Gastrocnemius medialis (tissue), 4 donors: ENCODE measurements at regions not wholly inside any gene's neighbourhood (a gene's known extent, or its start where the extent isn't known, plus 50 kb on each side); places are given as distances from the start of the nearest gene placed in this dataset.
"Not testable (repeated sequence)": the region's sequence is repeated elsewhere in the genome, so short reads cannot be mapped to it uniquely, and the experiment has no call there.

ENCODE experiments used
- ATAC-seq, 2 donors: fragments of 150-250 bp; one replicate each; pipeline ENCODE4 v1.9.1; 2016
- DNase-seq, 2 donors: peaks; one replicate each; pipeline ENCODE4 v3.0.0-alpha.2; 2019
- H3K27ac ChIP-seq, 4 donors: fragments of 200-600 bp; sonication (generic); 1 replicate in 1 of 4; 2 replicates in 3 of 4; pipeline ENCODE4 v1.5.1; 2016 to 2018; ENCODE audit warnings: mild to moderate bottlenecking in 2 of 4, moderate library complexity in 1 of 4
- H3K27me3 ChIP-seq, 3 donors: fragments of 200-600 bp; sonication (generic) in 2 of 3; 1 replicate in 1 of 3; 2 replicates in 2 of 3; pipeline versions ENCODE4 v1.5.1 to v1.6.0; 2016 to 2019; ENCODE audit warnings: mild to moderate bottlenecking in 1 of 3, moderate library complexity in 1 of 3
- H3K36me3 ChIP-seq, 2 donors: fragments of 200-600 bp; sonication (generic) in 1 of 2; one replicate each; pipeline ENCODE4 v1.5.1; 2017 to 2018
- H3K4me1 ChIP-seq, 2 donors: fragments of 200-600 bp; sonication (generic) in 1 of 2; one replicate each; pipeline ENCODE4 v1.5.1; 2016 to 2017; ENCODE audit warnings: mild to moderate bottlenecking in 2 of 2
- H3K4me3 ChIP-seq, 4 donors: fragments of 200-600 bp; sonication (generic) in 3 of 4; 1 replicate in 1 of 4; 2 replicates in 3 of 4; pipeline ENCODE4 v1.5.1; 2016 to 2019; ENCODE audit warnings: mild to moderate bottlenecking in 2 of 4
- H3K9me3 ChIP-seq, 3 donors: fragments of 200-600 bp; sonication (generic) in 2 of 3; 1 replicate in 1 of 3; 2 replicates in 2 of 3; pipeline ENCODE4 v1.5.1; 2016 to 2019
- CTCF ChIP-seq, 5 experiments: fragments of 450-650 bp in 3 of 5; fragments of 200-600 bp in 2 of 5; sonication (generic) in 2 of 5; IDR thresholded peaks in 4 of 5; conservative IDR thresholded peaks in 1 of 5; 1 replicate in 4 of 5; 2 replicates in 1 of 5; pipeline ENCODE4 v1.5.1; 2016 to 2019; ENCODE audit warnings: antibody characterized with exemption in 5 of 5, mild to moderate bottlenecking in 3 of 5, moderate library complexity in 3 of 5
- POLR2A ChIP-seq, 2 donors: fragments of 450-650 bp; IDR thresholded peaks; one replicate each; pipeline ENCODE4 v1.6.1; 2017; ENCODE audit warnings: antibody characterized with exemption in 2 of 2, mild to moderate bottlenecking in 2 of 2, moderate library complexity in 2 of 2
- in situ Hi-C, 4 donors: fragments of 200-750 bp; cut with MboI; loops; one replicate each; pipeline versions ENCODE4 v1.15.0 to v1.8.0; 2017; ENCODE audit warnings: low sequenced_read_pairs in 4 of 4
- intact Hi-C: fragments of 100-400 bp; cut with DNase I; formaldehyde crosslinking; loops from one replicate; pipeline ENCODE4 v1.15.1; 2023; ENCODE audit warnings: low total_unique reads

GRCh38 chrX:7987160-7988012, 60.2 kb upstream of the PNPLA4 start:
- intact Hi-C loops (no loop called here), in situ Hi-C loops (loop anchor here in 2 of 4 donors (25.0 kb wide), 1 partner anchor 750 kb away; the partner anchor contains the start of gene ANOS1 (in 2 of the 2))
- H3K36me3 ChIP-seq = no peaks in the 10 kb centered on the region
- H3K27ac ChIP-seq = no peak overlapping the region
- DNase-seq (no peak), ATAC-seq (no peak)
- no peaks in the 10 kb centered on the region for H3K9me3 ChIP-seq
- no peaks in the 10 kb centered on the region for H3K27me3 ChIP-seq
- TF ChIP-seq CTCF (IDR thresholded peaks at IDR 0.05 in 4 of 5, conservative IDR thresholded peaks at IDR 0.05 in 1 of 5) (no peak), POLR2A (IDR thresholded peaks at IDR 0.05) (no peak)
- peaks cover 0 to 5% of the 10 kb centered on the region in 2 donors for H3K4me1 ChIP-seq
- H3K4me3 ChIP-seq = no peak overlapping the region

DNA sequence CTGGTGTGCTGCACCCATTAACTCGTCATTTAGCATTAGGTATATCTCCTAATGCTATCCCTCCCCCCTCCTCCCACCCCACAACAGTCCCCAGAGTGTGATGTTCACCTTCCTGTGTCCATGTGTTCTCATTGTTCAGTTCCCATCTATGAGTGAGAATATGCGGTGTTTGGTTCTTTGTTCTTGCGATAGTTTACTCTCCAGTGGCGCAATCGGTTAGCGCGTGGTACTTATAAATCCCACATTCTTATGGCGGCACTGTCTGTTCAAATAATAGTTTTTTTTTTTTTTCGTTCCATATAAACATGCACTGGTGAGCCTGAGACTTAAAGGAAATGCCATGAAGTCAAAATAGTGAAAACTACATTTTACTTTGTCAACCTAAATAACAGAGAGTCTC, 59.5 kb upstream of the PNPLA4 start:
- H3K27ac ChIP-seq, ATAC-seq, intact Hi-C loops, H3K9me3 ChIP-seq, H3K36me3 ChIP-seq, H3K4me1 ChIP-seq, H3K4me3 ChIP-seq, DNase-seq, H3K27me3 ChIP-seq: not testable (repeated sequence)
- in situ Hi-C loops = loop anchor here in 2 of 4 donors (25.0 kb wide), 1 partner anchor 751 kb away; the partner anchor contains the start of gene ANOS1 (in 2 of the 2)

DNA sequence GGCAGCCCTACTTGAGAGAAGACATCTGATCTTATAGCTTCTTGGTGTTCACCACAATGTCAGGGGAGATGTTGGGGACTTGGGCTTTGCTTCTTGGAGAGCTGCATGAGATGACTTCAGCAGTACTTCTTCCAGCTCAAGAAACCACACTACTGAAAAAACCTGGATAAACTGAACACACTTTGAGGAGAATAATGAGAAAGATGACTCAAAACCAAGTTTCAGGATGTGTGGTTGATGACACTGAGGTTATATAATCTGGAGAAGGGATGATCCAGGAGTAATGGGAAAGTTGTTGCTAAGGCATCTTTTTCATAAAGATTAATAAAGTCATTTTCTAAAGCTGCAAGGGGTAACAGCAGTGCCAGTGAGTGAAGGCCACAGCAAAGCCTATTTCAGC, 58.4 kb upstream of the PNPLA4 start:
- TF ChIP-seq CTCF (IDR thresholded peaks at IDR 0.05 in 4 of 5, conservative IDR thresholded peaks at IDR 0.05 in 1 of 5) (no peak), POLR2A (IDR thresholded peaks at IDR 0.05) (no peak)
- Histone ChIP-seq H3K36me3 (no peaks in the 10 kb centered on the region), H3K27ac (no peak overlapping the region), H3K4me3 (no peak overlapping the region), H3K27me3 (no peaks in the 10 kb centered on the region), H3K4me1 (peaks cover 0 to 5% of the 10 kb centered on the region in 2 donors), H3K9me3 (no peaks in the 10 kb centered on the region)
- DNase-seq (no peak), ATAC-seq (no peak)
- in situ Hi-C loops (loop anchor here in 2 of 4 donors (25.0 kb wide), 1 partner anchor 752 kb away; the partner anchor contains the start of gene ANOS1 (in 2 of the 2)), intact Hi-C loops (no loop called here)

GRCh38 chrX:7983581-7983980, 56.4 kb upstream of the PNPLA4 start:
- in situ Hi-C loops (loop anchor here in 2 of 4 donors (25.0 kb wide), 1 partner anchor 754 kb away; the partner anchor contains the start of gene ANOS1 (in 2 of the 2)), intact Hi-C loops (no loop called here)
- no peak for DNase-seq
- no peak for TF ChIP-seq POLR2A (IDR thresholded peaks at IDR 0.05)
- no peak for TF ChIP-seq CTCF (IDR thresholded peaks at IDR 0.05 in 4 of 5, conservative IDR thresholded peaks at IDR 0.05 in 1 of 5)
- Histone ChIP-seq H3K27me3 (no peaks in the 10 kb centered on the region), H3K4me1 (peaks cover 0 to 5% of the 10 kb centered on the region in 2 donors), H3K9me3 (no peaks in the 10 kb centered on the region), H3K36me3 (no peaks in the 10 kb centered on the region), H3K27ac (no peak overlapping the region), H3K4me3 (no peak overlapping the region)
- no peak for ATAC-seq
